Hindlimb muscle (tissue), 1 donor: ENCODE measurements at regions not wholly inside any gene's neighbourhood (a gene's known extent, or its start where the extent isn't known, plus 50 kb on each side); places are given as distances from the start of the nearest gene placed in this dataset.
"Not testable (repeated sequence)": the region's sequence is repeated elsewhere in the genome, so short reads cannot be mapped to it uniquely, and the experiment has no call there.

Experiments used
- DNase-seq: peaks from one replicate; pipeline ENCODE4 v3.0.0-alpha.2; 2013

DNA sequence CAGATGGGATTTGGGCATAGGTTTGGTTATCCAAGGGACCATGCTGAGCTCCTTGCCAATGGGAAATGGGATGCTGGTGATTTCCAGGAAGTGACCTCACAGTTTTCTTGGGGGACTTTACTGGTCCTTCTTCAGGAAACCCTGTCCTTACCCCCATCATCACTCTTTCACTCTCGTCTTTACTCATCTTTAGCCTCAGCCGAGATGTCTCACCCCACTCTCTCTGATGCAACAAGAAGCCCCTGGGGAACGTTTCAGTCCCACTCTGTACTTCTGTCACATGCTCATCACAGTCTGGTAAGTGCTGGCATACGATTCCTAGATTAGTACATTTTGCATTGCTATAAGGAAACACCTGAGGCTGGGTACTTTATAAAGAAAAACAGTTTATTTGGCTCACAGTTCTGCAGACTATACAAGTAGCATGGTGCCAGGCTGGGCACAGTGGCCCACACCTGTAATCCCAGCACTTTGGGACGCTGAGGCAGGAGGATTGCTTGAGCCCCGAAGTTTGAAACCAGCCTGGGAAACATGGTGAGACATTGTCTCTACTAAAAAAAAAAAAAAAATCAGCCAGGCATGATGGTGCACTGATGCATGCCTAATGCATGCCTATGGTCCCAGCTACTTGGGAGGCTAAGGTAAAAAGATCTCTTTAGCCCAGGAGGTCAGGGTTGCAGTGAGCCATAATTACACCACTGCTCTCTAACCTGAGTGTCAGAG lies 63.5 kb upstream of the VKORC1L1 start:
- no peak for DNase-seq

- no peak for DNase-seq
Measured at GRCh38 chr7:65809982-65810288, 62.9 kb upstream of the VKORC1L1 start.

GRCh38 chr7:65812281-65812680 lies 60.6 kb upstream of the VKORC1L1 start:
- DNase-seq, result no peak

DNA sequence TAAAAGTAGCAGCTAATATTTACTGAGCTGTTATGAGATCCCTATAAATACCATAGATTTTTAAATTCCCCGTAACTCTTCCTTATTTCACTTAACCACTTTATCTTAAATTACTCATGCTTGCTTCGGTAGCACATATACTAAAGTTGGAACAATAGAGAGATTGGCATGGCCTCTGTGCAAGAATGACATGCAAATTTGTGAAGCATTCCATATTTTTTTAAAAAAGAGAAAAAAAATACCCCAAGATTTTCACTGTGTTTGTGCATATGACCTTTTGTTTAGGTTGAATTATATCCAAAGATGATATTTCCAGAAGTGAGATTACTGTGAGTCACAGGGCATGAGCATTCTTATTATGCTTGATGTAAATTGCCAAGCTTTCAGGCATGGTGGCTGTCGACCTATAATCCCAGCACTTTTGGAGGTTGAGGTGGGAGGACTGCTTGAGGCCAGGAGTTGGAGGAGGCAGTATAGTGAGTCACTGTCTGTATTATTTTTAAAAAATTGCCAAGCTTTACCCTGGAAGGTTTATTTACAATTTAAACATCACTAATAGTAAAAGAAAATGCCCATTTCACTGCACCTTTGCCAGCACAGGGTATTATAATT lies 58.2 kb upstream of the VKORC1L1 start:
- DNase-seq, result not testable (repeated sequence)

GRCh38 chr7:65820287-65820950 lies 52.5 kb upstream of the VKORC1L1 start:
- DNase-seq, result peak; percentile 1
